Vagina (tissue), 2 donors: ENCODE measurements at regions not wholly inside any gene's neighbourhood (a gene's known extent, or its start where the extent isn't known, plus 50 kb on each side); places are given as distances from the start of the nearest gene placed in this dataset.

Experiments
- POLR2A ChIP-seq, 2 donors: fragments of 450-650 bp; IDR thresholded peaks; one replicate each; pipeline ENCODE4 v1.6.1; 2017; ENCODE audit warnings: antibody characterized with exemption in 2 of 2, mild to moderate bottlenecking in 2 of 2, moderate library complexity in 2 of 2
- POLR2AphosphoS5 ChIP-seq, 2 donors: sonication (generic); formaldehyde crosslinking; IDR thresholded peaks; one replicate each; pipeline ENCODE4 v1.9.0; 2017; ENCODE audit warnings: antibody characterized with exemption in 2 of 2, mild to moderate bottlenecking in 2 of 2, low read depth in 1 of 2; ENCODE audit not compliant: insufficient read depth in 1 of 2
- TF ChIP-seq, protein P1 (sequence below), 3 experiments: fragments of 450-650 bp in 2 of 3; fragments of 200-600 bp in 1 of 3; sonication (generic) in 1 of 3; IDR thresholded peaks; one replicate each; pipeline ENCODE4 v1.5.1; 2017 to 2019; ENCODE audit warnings: antibody characterized with exemption in 3 of 3, mild to moderate bottlenecking in 2 of 3, moderate library complexity in 2 of 3

DNA sequence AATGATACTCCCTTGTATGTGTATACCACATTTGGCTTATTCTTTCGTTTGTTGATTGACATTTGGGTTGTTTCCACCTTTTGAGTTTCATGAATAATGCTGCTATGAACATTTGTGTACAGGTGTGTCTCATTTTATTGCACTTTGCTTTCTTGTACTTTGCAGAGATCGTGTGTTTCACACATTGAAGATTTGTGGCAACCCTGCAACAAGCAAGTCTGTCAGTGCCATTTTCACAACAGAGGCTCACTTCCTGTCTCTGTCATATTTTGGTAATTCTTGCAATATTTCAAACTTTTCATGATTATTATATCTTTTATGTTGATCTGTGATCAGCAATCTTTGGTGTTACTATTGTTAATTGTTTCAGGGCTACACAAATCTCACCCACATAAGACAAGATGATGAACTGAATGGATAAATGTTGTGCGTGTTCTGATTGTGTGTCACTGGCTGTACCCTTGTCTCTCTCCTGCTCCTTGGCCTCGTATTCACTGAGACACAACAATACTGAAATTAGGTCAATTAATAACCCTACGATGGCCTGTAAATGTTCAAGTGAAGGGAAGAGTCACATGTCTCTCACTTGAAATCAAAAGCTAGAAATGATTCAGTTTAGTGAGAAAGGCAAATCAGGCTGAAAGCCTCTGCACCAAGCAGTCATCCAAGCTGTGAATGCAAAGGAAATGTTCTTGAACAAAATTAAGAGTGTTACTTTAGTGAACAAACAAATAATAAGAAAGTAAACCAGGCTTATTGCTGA lies 133.6 kb upstream of the JCAD start:
- TF ChIP-seq, protein P1, sequence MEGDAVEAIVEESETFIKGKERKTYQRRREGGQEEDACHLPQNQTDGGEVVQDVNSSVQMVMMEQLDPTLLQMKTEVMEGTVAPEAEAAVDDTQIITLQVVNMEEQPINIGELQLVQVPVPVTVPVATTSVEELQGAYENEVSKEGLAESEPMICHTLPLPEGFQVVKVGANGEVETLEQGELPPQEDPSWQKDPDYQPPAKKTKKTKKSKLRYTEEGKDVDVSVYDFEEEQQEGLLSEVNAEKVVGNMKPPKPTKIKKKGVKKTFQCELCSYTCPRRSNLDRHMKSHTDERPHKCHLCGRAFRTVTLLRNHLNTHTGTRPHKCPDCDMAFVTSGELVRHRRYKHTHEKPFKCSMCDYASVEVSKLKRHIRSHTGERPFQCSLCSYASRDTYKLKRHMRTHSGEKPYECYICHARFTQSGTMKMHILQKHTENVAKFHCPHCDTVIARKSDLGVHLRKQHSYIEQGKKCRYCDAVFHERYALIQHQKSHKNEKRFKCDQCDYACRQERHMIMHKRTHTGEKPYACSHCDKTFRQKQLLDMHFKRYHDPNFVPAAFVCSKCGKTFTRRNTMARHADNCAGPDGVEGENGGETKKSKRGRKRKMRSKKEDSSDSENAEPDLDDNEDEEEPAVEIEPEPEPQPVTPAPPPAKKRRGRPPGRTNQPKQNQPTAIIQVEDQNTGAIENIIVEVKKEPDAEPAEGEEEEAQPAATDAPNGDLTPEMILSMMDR (IDR thresholded peaks at IDR 0.05): no peak
- TF ChIP-seq POLR2A (IDR thresholded peaks at IDR 0.05) (no peak), POLR2AphosphoS5 (IDR thresholded peaks at IDR 0.05; ENCODE audit: insufficient read depth in 1 of 2, low read depth in 1 of 2) (no peak)
